GM12878 (cell line): ENCODE measurements at regions not wholly inside any gene's neighbourhood (a gene's known extent, or its start where the extent isn't known, plus 50 kb on each side); places are given as distances from the start of the nearest gene placed in this dataset.

Source experiments
- ATAC-seq: fragments of 200-7000 bp; cut with Tn5 transposase; 3 replicates; pipeline ENCODE4 v1.9.1; 2020; ENCODE audit warnings: mild to moderate bottlenecking, moderate library complexity
- BruUV-seq: library from RNA; stranded (reverse); fragments of 400-500 nt; replicated peaks from 2 replicates; lab custom pipeline; 2021; lab: Mats Ljungman, UMichigan
- CTCF ChIA-PET: fragments of 300-600 bp; sonication (Branson Sonifier 250); formaldehyde crosslinking; extraction: SDS; loops from one replicate; lab custom pipeline; 2021; ENCODE audit warnings: inconsistent platforms; lab: Yijun Ruan, JAX
- POLR2A ChIA-PET: fragments of 350-600 bp; formaldehyde crosslinking; extraction: SDS; loops from one replicate; lab custom pipeline; 2021; ENCODE audit warnings: inconsistent platforms; lab: Charles Lee
- RAD21 ChIA-PET: fragments of 300-600 bp; sonication (Branson Sonifier 250); formaldehyde crosslinking; loops from one replicate; lab custom pipeline; 2023; ENCODE audit warnings: antibody characterized with exemption; ENCODE audit not compliant: unreplicated experiment; lab: Charles Lee
- SMC1A ChIA-PET: fragments of 300-600 bp; sonication (Branson Sonifier 250); formaldehyde crosslinking; loops from one replicate; lab custom pipeline; 2023; ENCODE audit not compliant: unreplicated experiment, uncharacterized antibody; lab: Charles Lee
- DNase-seq: peaks from one replicate; pipeline ENCODE4 v3.0.0-alpha.2; 2011; ENCODE audit warnings: low read depth, low spot score
- FAIRE-seq: peaks from 3 replicates; lab custom pipeline; 2011; peaks lifted over from hg19 to GRCh38; lab: Jason Lieb, UNC
- H2AFZ ChIP-seq: 2 replicates; pipeline ENCODE4 v1.6.0; 2011; ENCODE audit warnings: low read depth, low read length, control low read depth; ENCODE audit not compliant: control insufficient read depth
- H3K27ac ChIP-seq: 2 replicates; pipeline ENCODE4 v1.5.1; 2011; ENCODE audit warnings: control low read depth; ENCODE audit not compliant: control insufficient read depth, insufficient read depth
- H3K27me3 ChIP-seq, 2 experiments: replicated peaks in 1 of 2; 2 replicates each; pipeline versions ENCODE4 v1.6.0 to v1.6.1; 2011; ENCODE audit warnings: low read length in 1 of 2; ENCODE audit not compliant: control insufficient read depth in 2 of 2, insufficient read depth in 2 of 2
- H3K36me3 ChIP-seq, 2 experiments: 2 replicates each; pipeline ENCODE4 v1.5.1; 2011; ENCODE audit warnings: low read length in 1 of 2; ENCODE audit not compliant: control insufficient read depth in 2 of 2, insufficient read depth in 2 of 2
- H3K4me1 ChIP-seq: 2 replicates; pipeline ENCODE4 v1.6.1; 2011; ENCODE audit warnings: mild to moderate bottlenecking, low read length, moderate library complexity, mixed read lengths; ENCODE audit not compliant: control insufficient read depth, insufficient read depth
- H3K4me2 ChIP-seq: 2 replicates; pipeline ENCODE4 v1.6.0; 2011; ENCODE audit warnings: control low read depth; ENCODE audit not compliant: control insufficient read depth, insufficient read depth
- H3K4me3 ChIP-seq: fragments of 200-600 bp; sonication (generic); 2 replicates; pipeline ENCODE4 v1.5.1; 2016
- H3K79me2 ChIP-seq: 2 replicates; pipeline ENCODE4 v1.6.0; 2011; ENCODE audit warnings: low read length; ENCODE audit not compliant: control insufficient read depth, insufficient read depth
- H3K9ac ChIP-seq: 2 replicates; pipeline ENCODE4 v1.8.0; 2011; ENCODE audit warnings: low read length, control low read depth, mixed read lengths; ENCODE audit not compliant: control insufficient read depth, insufficient read depth
- H3K9me3 ChIP-seq: replicated peaks from 3 replicates; pipeline ENCODE4 v1.5.1; 2011; ENCODE audit warnings: mild to moderate bottlenecking, low read length; ENCODE audit not compliant: control insufficient read depth, insufficient read depth
- H4K20me1 ChIP-seq: 2 replicates; pipeline ENCODE4 v1.6.0; 2011; ENCODE audit not compliant: control insufficient read depth, insufficient read depth
- ASH2L ChIP-seq: fragments of 300-600, 200-600 bp; sonication (generic); IDR thresholded peaks from 2 replicates; pipeline ENCODE4 v1.6.1; 2017; ENCODE audit warnings: low read depth, mild to moderate bottlenecking, borderline replicate concordance
- ATF7 ChIP-seq: fragments of 450-650 bp; IDR thresholded peaks from 2 replicates; pipeline ENCODE4 v1.6.1; 2016; ENCODE audit warnings: low read depth, mild to moderate bottlenecking
- BCL11A ChIP-seq: IDR thresholded peaks from 2 replicates; pipeline ENCODE4 v1.6.1; 2011; ENCODE audit warnings: low read depth, low read length
- CBX3 ChIP-seq: fragments of 200-600 bp; sonication (generic); IDR thresholded peaks from 2 replicates; pipeline ENCODE4 v1.6.1; 2016; ENCODE audit warnings: low read depth, borderline replicate concordance
- ETV6 ChIP-seq, 2 experiments: fragments of 450-650 bp in 1 of 2; IDR thresholded peaks in 1 of 2; conservative IDR thresholded peaks in 1 of 2; 2 replicates each; pipeline ENCODE4 v1.6.1; 2014; ENCODE audit warnings: antibody characterized with exemption in 1 of 2, borderline replicate concordance in 1 of 2, low read depth in 1 of 2, mild to moderate bottlenecking in 1 of 2, moderate library complexity in 1 of 2
- MEF2A ChIP-seq: IDR thresholded peaks from 2 replicates; pipeline ENCODE4 v1.6.1; 2011; ENCODE audit warnings: low read depth, mild to moderate bottlenecking, low read length, moderate library complexity; ENCODE audit not compliant: insufficient read depth
- MTA2 ChIP-seq: fragments of 450-650 bp; IDR thresholded peaks from 2 replicates; pipeline ENCODE4 v1.6.1; 2016; ENCODE audit warnings: low read depth, mild to moderate bottlenecking, moderate library complexity
- RUNX3 ChIP-seq: IDR thresholded peaks from 2 replicates; pipeline ENCODE4 v1.6.1; 2012; ENCODE audit warnings: low read length, inconsistent platforms
- TBL1XR1 ChIP-seq: IDR thresholded peaks from 2 replicates; pipeline ENCODE4 v1.6.1; 2012; ENCODE audit warnings: low read depth, low read length, improper control_type of control experiment
- WGBS: methylation state at CpG from one replicate; pipeline ENCODE4 v1.1.6; 2016; ENCODE audit warnings: low lambda C conversion rate; ENCODE audit not compliant: insufficient replicate concordance, insufficient coverage; ENCODE audit errors: missing lambda C conversion rate; 5-methylcytosine and 5-hydroxymethylcytosine counted together
- in situ Hi-C: fragments of 300-500 bp; cut with MboI; formaldehyde crosslinking; loops from 9 replicates; pipeline ENCODE4 v1.14.3; 2018; ENCODE audit warnings: mixed read lengths
- intact Hi-C: fragments of 100-400 bp; cut with micrococcal nuclease; formaldehyde crosslinking; loops from one replicate; pipeline ENCODE4 v1.14.2; 2022; ENCODE audit not compliant: unreplicated experiment
- TF ChIP-seq, protein P1 (sequence below): fragments of 450-650 bp; IDR thresholded peaks from 2 replicates; pipeline ENCODE4 v1.6.1; 2017; ENCODE audit warnings: mild to moderate bottlenecking, moderate library complexity

DNA sequence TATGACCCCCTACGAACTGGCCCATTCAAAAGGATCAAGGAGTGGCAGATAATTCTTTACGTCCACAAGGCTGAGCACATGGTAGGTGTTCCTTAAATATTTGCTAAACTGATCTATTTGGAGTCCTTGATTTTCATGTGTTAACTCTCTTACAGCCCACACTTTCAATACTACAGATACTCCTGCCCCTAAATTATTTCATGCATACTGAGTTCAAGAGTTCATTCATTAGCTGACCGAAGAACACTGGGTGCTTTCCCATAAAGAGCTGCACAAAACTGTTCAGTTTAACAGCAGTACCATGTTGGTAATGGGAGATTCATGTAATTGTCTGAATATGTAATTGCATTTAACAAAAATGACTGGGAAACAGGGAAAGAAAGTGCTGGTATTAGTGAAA lies 170.5 kb upstream of the ADO start (continued):
- TF ChIP-seq MEF2A (peak; percentile 60; the same call in 1 of the 2 replicates), TBL1XR1 (peak; percentile 11; the same call in 1 of the 2 replicates), RUNX3 (0 out of 2 replicates have a peak, but pooled peaks have one; percentile 31), ETV6 (conservative IDR thresholded peaks at IDR 0.05 in 1 of 2, IDR thresholded peaks at IDR 0.05 in 1 of 2; ENCODE audit: borderline replicate concordance in 1 of 2, low read depth in 1 of 2) (no peak), ATF7 (peak; percentile 37; the same call in 1 of the 2 replicates), BCL11A (peak; percentile 25; the same call in 1 of the 2 replicates)
- TF ChIP-seq, protein P1, sequence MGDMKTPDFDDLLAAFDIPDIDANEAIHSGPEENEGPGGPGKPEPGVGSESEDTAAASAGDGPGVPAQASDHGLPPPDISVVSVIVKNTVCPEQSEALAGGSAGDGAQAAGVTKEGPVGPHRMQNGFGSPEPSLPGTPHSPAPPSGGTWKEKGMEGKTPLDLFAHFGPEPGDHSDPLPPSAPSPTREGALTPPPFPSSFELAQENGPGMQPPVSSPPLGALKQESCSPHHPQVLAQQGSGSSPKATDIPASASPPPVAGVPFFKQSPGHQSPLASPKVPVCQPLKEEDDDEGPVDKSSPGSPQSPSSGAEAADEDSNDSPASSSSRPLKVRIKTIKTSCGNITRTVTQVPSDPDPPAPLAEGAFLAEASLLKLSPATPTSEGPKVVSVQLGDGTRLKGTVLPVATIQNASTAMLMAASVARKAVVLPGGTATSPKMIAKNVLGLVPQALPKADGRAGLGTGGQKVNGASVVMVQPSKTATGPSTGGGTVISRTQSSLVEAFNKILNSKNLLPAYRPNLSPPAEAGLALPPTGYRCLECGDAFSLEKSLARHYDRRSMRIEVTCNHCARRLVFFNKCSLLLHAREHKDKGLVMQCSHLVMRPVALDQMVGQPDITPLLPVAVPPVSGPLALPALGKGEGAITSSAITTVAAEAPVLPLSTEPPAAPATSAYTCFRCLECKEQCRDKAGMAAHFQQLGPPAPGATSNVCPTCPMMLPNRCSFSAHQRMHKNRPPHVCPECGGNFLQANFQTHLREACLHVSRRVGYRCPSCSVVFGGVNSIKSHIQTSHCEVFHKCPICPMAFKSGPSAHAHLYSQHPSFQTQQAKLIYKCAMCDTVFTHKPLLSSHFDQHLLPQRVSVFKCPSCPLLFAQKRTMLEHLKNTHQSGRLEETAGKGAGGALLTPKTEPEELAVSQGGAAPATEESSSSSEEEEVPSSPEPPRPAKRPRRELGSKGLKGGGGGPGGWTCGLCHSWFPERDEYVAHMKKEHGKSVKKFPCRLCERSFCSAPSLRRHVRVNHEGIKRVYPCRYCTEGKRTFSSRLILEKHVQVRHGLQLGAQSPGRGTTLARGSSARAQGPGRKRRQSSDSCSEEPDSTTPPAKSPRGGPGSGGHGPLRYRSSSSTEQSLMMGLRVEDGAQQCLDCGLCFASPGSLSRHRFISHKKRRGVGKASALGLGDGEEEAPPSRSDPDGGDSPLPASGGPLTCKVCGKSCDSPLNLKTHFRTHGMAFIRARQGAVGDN = peak; percentile 56

DNA sequence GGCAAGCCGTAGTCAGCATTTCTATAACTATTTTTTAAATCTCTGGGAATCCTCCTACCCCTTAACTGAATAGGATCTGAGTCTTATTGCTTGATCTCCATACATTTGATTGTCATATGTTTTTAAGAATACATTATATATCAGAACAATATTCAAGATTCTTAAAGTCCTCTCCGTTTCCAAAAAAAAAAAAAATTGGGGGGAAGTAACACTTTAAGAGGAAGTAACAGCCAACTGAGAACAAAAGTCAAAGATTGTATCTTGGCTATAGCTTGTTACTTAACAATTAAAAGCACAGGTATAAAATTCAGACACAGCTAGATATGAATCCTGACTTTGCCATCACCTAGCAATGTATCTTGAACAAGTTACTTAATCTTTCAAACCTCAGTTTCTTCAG lies 169.9 kb upstream of the ADO start:
- no peak for TF ChIP-seq MTA2
- TF ChIP-seq CBX3 = no peak
- no peak for TF ChIP-seq ASH2L
- peaks cover 80% of the 10 kb centered on the region for H3K4me1 ChIP-seq
- H3K27ac ChIP-seq = no peak overlapping the region
- H3K9ac ChIP-seq = no peak overlapping the region
- H3K9me3 ChIP-seq = no peaks in the 10 kb centered on the region; the same call in 2 of the 3 replicates
- no peaks in the 10 kb centered on the region for H4K20me1 ChIP-seq
- BruUV-seq = no TSS peak
- RAD21 ChIA-PET = interaction anchor here (0.5 to 6.1 kb wide), 25 partner anchors 14 to 449 kb away, joined by 3 to 64 read pairs (median 9); partner anchors contain the start of gene EGR2
- no peaks in the 10 kb centered on the region for H3K36me3 ChIP-seq
- no peak overlapping the region for H2AFZ ChIP-seq
- CTCF ChIA-PET = interaction anchor here (0.6 to 7.6 kb wide), 16 partner anchors 9 to 197 kb away, joined by 3 to 64 read pairs (median 4); partner anchors contain the start of gene EGR2
- FAIRE-seq (no peak), ATAC-seq (no peak), DNase-seq (no peak)
- POLR2A ChIA-PET = interaction anchor here (0.7 to 4.3 kb wide), 13 partner anchors 15 to 208 kb away, joined by 3 to 24 read pairs (median 5); partner anchors contain the start of gene EGR2
- SMC1A ChIA-PET = interaction anchor here (0.6 to 12.0 kb wide), 19 partner anchors 11 to 525 kb away, joined by 3 to 329 read pairs (median 5); partner anchors contain the start of genes ADO and EGR2
- 50% methylated on average over 2 of the region's 2 CpGs for WGBS
- in situ Hi-C loops (no loop called here), intact Hi-C loops (no loop called here)
- no peaks in the 10 kb centered on the region for H3K27me3 ChIP-seq
- peak overlapping the region; percentile 24; the same call in 1 of the 2 replicates for H3K4me2 ChIP-seq
- H3K79me2 ChIP-seq = no peaks in the 10 kb centered on the region
- H3K4me3 ChIP-seq = no peak overlapping the region
